PC-3 (cell line): ENCODE measurements at regions not wholly inside any gene's neighbourhood (a gene's known extent, or its start where the extent isn't known, plus 50 kb on each side); places are given as distances from the start of the nearest gene placed in this dataset.

Source experiments
- EZH2 ChIP-seq: fragments of 300-600 bp; sonication (generic); IDR thresholded peaks from one replicate; pipeline ENCODE4 v1.6.1; 2017; ENCODE audit warnings: antibody characterized with exemption, mild to moderate bottlenecking, low read length; ENCODE audit not compliant: unreplicated experiment
- TF ChIP-seq, protein P1 (sequence below): fragments of 300-600 bp; sonication (generic); conservative IDR thresholded peaks from 2 replicates; pipeline ENCODE4 v1.5.1; 2017; ENCODE audit warnings: antibody characterized with exemption, low read depth, mild to moderate bottlenecking, low read length

- no peak for TF ChIP-seq EZH2
- TF ChIP-seq, protein P1, sequence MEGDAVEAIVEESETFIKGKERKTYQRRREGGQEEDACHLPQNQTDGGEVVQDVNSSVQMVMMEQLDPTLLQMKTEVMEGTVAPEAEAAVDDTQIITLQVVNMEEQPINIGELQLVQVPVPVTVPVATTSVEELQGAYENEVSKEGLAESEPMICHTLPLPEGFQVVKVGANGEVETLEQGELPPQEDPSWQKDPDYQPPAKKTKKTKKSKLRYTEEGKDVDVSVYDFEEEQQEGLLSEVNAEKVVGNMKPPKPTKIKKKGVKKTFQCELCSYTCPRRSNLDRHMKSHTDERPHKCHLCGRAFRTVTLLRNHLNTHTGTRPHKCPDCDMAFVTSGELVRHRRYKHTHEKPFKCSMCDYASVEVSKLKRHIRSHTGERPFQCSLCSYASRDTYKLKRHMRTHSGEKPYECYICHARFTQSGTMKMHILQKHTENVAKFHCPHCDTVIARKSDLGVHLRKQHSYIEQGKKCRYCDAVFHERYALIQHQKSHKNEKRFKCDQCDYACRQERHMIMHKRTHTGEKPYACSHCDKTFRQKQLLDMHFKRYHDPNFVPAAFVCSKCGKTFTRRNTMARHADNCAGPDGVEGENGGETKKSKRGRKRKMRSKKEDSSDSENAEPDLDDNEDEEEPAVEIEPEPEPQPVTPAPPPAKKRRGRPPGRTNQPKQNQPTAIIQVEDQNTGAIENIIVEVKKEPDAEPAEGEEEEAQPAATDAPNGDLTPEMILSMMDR, result no peak
These were observed 1317.4 kb upstream of the CDH9 start for GRCh38 chr5:28355831-28356230.
